RWPE1 (cell line): ENCODE measurements at regions not wholly inside any gene's neighbourhood (a gene's known extent, or its start where the extent isn't known, plus 50 kb on each side); places are given as distances from the start of the nearest gene placed in this dataset.

Source experiments
- CTCF ChIA-PET: fragments of 350-600 bp; sonication (Branson Sonifier 250); formaldehyde crosslinking; extraction: SDS; loops from one replicate; lab custom pipeline; 2021; lab: Yijun Ruan, JAX
- POLR2A ChIA-PET: fragments of 400-600 bp; formaldehyde crosslinking; extraction: SDS; loops from one replicate; lab custom pipeline; 2020; ENCODE audit warnings: antibody characterized with exemption; ENCODE audit not compliant: low non-redundant PET; lab: Yijun Ruan, JAX
- DNase-seq: peaks from one replicate; pipeline ENCODE4 v3.0.0; 2012; ENCODE audit warnings: low spot score
- H3K27ac ChIP-seq: fragments of 450-650 bp; 2 replicates; pipeline ENCODE4 v1.5.1; 2017
- TF ChIP-seq, protein P1 (sequence below): fragments of 450-650 bp; conservative IDR thresholded peaks from 2 replicates; pipeline ENCODE4 v1.5.1; 2017; ENCODE audit warnings: low read depth, mild to moderate bottlenecking

DNA sequence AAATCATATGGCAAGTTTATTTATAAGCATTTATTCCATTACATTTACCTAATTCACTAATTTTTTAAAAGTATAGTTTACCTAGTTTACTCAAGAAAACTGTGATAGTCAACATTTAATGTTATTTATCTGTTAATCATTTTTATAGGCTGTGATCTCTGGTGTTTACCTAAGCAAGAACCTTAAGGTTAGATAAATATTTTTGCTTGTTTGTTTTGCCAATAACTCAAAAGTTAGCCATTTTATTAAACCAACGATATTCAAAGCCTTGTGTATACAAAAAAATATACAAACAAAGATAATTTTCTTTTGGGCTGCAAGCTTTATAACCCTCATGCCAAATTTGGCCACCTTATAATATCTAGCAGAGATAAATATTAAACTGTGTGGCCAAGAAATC lies 157.3 kb downstream of the SLCO1B3 start:
- no peak overlapping the region for H3K27ac ChIP-seq
- TF ChIP-seq, protein P1, sequence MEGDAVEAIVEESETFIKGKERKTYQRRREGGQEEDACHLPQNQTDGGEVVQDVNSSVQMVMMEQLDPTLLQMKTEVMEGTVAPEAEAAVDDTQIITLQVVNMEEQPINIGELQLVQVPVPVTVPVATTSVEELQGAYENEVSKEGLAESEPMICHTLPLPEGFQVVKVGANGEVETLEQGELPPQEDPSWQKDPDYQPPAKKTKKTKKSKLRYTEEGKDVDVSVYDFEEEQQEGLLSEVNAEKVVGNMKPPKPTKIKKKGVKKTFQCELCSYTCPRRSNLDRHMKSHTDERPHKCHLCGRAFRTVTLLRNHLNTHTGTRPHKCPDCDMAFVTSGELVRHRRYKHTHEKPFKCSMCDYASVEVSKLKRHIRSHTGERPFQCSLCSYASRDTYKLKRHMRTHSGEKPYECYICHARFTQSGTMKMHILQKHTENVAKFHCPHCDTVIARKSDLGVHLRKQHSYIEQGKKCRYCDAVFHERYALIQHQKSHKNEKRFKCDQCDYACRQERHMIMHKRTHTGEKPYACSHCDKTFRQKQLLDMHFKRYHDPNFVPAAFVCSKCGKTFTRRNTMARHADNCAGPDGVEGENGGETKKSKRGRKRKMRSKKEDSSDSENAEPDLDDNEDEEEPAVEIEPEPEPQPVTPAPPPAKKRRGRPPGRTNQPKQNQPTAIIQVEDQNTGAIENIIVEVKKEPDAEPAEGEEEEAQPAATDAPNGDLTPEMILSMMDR: no peak
- no peak for DNase-seq
- POLR2A ChIA-PET: no interaction called here
- CTCF ChIA-PET: no interaction called here

DNA sequence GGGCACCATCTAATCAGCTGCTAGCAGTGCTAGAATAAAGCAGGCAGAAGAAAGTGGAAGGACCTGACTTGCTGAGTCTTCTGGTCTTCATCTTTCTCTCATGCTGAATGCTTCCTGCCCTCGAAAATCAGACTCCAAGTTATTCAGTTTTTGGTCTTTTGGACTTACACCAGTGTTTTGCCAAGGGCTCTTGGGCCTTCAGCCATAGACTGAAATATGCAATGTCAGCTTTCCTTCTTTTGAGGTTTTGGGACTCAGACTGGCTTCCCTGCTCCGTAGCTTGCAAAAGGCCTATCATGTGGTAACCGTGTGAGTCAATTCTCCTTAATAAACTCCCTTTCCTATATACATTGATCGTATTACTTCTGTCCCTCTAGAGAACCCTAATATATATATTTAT lies 159.3 kb downstream of the SLCO1B3 start:
- ChIA-PET CTCF (no interaction called here), POLR2A (no interaction called here)
- DNase-seq: no peak
- no peak overlapping the region for H3K27ac ChIP-seq
- TF ChIP-seq, protein P1: no peak

DNA sequence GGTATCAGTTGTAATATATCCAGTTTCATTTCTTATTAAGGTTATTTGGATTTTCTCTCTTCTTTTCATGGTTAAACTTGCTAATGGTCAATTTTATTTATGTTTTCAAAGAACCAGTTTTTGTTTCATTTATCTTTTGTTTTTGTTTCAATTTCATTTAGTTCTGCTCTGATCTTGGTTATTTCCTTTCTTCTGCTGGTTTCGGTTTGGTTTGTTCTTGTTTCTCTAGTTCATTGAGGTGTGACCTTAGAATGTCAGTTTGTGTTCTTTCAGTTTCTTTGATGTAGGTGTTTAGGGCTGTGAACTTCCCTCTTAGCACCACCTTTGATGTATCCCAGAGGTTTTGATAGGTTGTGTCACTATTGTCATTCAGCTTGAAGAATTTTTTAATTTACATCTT lies 145.6 kb upstream of the SLCO1B1 start:
- POLR2A ChIA-PET: no interaction called here
- H3K27ac ChIP-seq: no peak overlapping the region
- TF ChIP-seq, protein P1: no peak
- no peak for DNase-seq
- CTCF ChIA-PET: no interaction called here

DNA sequence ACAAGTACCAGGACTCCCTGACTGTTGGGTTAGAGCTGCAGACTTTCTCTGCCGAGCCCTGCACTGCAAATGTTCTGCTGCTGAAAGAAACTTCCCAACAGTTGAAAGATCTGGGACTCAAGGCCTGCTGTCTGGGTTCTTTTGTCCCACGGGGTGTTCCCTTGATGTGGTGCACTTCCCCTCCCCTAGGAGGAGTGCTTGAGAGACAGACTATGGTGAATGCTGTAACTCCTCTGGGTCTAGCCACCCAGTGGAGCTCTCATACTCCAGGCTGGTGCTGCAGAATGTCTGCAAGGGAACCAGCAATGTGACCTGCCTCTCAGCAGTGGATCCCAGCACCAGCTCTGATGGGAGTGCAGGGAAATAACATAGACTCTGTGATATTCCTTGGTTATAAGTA lies 129.2 kb upstream of the SLCO1B1 start:
- no peak for DNase-seq
- POLR2A ChIA-PET: no interaction called here
- CTCF ChIA-PET: no interaction called here

DNA sequence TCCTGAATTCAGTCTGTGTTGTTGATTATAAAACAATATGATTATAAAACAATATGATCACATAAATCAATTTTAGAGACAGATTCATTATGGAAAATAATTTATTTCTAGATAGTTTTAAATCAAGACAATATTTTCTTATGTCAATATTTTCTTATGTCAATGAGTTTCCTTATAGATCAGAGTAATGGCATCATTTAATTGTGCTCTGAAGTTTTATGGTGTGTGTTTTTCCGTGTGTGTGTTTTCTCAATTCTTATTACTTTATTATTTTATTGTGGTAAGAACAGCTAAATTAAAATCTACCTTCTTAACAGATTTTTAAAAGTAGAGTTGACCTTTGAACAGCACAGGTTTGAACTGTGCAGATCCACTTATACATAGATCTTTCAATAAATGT lies 105.3 kb upstream of the SLCO1B1 start:
- no peak for DNase-seq
- CTCF ChIA-PET: no interaction called here
- POLR2A ChIA-PET: no interaction called here
- TF ChIP-seq, protein P1: no peak
- no peak overlapping the region for H3K27ac ChIP-seq

More for the DNA sequence above, 129.2 kb upstream of the SLCO1B1 start:
- H3K27ac ChIP-seq: no peak overlapping the region
- TF ChIP-seq, protein P1: no peak

DNA sequence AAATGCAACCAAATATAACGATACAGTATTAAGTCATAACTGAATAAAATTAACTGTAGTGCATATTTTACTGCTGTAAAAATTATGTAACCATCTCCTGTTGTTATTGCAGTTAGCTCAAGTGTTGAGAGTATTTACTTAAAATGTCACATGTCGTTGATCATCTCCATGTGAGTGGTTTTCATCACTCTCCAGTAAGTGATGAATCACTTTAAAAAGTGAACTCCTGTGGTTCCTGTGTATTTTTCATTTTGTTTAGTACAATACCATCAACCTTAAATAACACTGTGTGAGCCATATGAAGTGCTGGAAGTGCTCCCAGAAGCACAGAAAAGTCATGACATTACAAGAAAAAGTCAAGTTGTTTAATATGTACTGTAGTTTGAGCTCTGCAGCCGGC lies 104.7 kb upstream of the SLCO1B1 start:
- ChIA-PET POLR2A (no interaction called here), CTCF (no interaction called here)
- DNase-seq: no peak
- no peak overlapping the region for H3K27ac ChIP-seq
- TF ChIP-seq, protein P1: no peak

DNA sequence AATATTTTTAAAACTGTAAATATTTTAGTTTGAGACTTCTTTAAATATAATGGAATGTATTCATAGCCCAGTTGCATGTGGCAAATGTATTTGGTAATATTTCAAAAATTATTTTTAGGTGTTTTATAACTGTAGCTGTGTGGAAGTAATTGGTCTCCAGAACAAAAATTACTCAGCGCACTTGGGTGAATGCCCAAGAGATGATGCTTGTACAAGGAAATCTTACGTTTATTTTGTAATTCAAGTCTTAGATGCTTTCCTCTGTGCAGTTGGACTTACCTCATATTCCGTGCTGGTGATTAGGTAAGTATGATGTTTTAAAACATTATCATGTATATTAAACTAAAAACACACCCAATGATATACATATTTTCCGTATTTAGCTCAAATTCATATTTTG lies 76.7 kb upstream of the SLCO1B1 start:
- POLR2A ChIA-PET: no interaction called here
- no peak for DNase-seq
- no peak overlapping the region for H3K27ac ChIP-seq
- CTCF ChIA-PET: no interaction called here
- TF ChIP-seq, protein P1: no peak
